GM10847 (cell line): ENCODE measurements at regions not wholly inside any gene's neighbourhood (a gene's known extent, or its start where the extent isn't known, plus 50 kb on each side); places are given as distances from the start of the nearest gene placed in this dataset.

ENCODE experiments used
- POLR2A ChIP-seq: IDR thresholded peaks from 2 replicates; pipeline ENCODE4 v1.6.1; 2011; ENCODE audit not compliant: insufficient read length; ENCODE audit errors: extremely low read depth

DNA sequence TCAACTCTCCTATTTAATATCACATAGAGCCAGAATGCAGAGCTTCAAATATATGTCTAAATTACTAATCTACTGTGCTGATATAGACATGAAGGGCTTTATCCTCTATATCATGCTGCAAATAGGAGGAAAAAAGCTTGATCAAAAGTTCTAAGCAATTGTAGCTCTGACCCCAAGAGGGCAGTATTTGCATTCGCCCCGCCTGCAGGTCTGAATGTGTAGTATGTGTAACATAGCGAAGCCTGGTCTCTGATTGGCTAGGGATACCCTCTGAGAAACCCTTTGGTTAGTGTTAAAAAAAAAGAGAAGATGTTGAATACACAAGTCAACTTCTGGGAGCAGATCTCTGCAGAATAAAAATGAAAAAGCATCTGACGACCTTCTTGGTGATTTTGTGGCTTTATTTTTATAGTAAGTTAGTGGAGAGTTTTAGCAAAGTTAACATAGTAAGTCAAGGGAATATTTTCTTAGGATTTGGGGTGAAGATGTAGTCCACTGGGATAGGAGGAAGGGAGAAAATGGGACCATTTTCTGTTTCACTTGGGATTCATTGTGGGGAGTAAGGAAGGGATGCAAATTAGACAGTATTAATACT lies 151.6 kb upstream of the OR4E1 start:
- TF ChIP-seq POLR2A: no peak

DNA sequence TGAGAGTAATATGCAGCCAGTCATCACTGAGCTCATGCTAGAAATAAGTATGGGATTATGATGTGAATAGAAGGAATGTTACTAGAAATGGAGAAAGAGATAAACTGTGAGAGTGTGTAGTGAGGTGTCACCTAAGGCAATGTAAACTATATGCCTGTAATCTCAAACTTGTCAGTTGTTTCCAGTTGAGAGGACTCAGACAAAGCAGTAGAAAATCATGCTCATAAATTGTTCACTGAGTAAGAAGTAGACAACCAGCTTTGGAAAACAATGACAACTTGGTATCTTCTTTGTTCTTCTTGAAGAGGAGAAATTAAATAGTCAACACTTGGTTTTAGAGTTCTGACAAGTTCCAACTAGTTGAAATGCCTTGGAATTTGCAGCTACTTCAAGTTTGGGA lies 148.5 kb upstream of the OR4E1 start:
- no peak for TF ChIP-seq POLR2A

DNA sequence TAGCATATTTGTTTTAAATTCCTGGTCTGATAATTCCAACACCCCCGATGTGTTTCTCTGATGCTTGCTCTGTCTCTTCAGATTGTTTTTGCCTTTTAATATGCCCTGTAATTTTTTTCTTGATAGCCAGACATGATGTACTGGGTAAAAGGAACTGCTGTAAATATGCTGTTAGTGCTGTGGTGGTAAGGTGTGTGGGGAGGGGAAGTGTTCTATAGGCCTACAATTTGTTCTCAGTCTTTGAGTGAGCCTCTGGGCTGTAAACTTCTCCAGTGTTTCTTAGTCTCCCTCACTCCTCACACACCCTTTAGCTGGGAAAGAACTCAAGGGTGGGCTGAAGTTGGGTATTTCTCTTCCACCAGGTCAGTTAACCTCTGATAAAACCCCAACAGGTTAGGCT lies 147.0 kb upstream of the OR4E1 start:
- no peak for TF ChIP-seq POLR2A

DNA sequence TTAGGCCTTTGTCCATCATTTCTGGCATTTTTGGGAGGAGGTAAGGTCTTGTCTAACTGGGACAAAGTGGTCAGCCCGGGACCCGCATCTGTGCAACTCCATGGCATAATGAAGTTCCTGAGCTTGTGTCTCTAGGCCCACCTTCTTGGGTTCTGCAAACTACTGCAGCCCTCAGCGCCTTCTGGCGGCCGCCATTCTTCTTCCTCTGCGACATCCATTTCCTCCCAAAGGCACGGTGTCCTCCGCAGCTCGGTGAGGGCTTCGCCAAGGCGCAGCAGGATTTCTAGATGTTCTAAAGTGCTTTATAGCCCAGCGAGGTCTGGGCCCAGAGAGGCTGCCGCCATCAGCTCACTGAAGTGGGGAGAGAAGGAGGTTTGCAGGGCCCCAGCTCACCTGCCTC lies 134.4 kb upstream of the OR4E1 start:
- no peak for TF ChIP-seq POLR2A

DNA sequence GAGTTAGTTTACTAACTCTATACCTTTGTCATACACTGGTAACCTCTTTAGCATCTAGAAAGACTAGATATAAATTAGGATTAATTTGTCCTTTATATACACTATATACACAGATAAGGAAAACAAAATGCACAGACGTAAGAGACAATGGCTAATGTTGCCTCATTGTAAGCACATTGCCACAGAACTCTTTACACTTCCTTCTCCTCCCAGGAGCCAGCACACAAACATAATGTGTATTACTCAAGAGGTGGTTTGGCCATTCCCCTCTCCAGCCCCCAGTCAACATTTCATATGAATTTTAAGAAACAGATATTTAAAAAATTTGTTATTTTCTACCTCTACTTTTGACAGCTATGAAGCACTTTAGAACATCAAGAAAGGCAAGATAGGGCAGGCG lies 131.4 kb upstream of the OR4E1 start:
- no peak for TF ChIP-seq POLR2A

DNA sequence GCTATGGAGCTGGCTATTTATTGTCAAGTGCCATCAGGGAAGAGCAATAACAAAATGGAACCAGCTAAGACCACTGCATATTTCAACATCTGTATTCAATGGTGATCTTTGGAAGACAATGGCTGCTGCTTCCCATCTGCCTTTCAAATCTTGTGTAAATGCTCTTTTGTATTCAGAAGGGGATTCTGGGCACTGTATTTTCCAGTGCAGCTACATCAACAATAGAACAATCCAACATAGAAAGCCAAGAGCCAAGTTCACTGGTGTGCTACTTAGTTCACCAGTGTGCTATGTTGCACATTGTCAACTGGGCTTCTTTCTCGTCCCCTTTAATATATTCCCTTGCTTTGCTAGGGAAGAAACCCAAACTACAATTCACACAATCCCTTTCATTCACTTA lies 128.8 kb upstream of the OR4E1 start:
- no peak for TF ChIP-seq POLR2A

DNA sequence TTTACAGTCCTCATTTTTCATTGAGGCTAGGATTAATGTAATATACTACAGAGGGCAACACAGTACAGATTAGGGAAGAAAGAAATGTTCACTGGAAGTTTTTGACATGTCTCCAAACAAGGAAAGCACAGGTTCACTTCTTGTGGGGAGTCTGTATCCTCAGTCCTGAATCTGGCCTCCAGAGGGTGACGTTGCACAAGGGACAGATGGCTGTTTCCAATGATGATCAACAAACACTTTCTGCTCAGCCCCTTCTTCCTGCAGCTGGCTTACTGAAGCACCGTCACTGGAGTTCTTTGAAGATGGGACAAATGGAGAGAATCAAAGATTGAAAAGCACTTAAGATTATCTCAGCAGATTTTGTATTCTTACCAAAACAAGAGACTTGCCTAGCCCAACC lies 123.3 kb upstream of the OR4E1 start:
- no peak for TF ChIP-seq POLR2A

DNA sequence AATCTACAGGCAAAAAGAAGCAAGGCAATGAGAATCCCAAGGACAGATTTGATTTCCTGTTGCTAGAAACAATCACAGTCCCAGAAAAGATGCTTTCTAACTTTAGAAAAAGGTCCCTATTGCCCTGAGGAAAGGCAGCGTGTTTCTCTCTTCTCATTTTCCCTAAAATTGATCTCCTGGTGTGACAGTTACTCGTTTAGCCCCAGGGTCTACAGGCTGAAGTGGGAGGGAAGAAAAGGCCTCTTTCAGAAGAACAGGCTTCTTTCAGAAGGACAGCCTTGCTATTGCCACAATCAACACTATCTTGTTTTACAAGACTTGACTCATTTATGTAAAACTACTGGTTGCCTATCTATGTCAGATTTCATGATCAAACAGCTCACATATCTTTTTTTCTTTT lies 121.8 kb upstream of the OR4E1 start:
- no peak for TF ChIP-seq POLR2A

DNA sequence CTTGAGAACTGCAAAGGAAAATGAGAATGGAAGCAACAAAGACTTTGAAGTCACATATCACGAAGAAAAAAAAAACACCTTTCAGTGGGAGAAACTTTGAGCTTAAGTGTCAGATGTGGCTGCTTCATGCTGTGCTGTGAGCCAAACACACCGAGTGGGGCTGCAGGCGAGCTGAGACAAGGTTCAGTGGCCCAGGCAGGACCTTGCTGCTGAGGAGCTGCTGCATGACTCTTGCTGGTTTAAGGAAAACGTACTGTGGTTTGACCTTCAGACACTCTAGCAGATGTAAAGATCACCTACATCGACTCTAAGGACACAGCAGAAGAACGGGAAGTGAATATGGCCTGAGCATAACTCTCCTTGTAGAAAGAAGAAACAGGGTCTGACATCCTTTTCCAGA lies 118.1 kb upstream of the OR4E1 start:
- TF ChIP-seq POLR2A: no peak

DNA sequence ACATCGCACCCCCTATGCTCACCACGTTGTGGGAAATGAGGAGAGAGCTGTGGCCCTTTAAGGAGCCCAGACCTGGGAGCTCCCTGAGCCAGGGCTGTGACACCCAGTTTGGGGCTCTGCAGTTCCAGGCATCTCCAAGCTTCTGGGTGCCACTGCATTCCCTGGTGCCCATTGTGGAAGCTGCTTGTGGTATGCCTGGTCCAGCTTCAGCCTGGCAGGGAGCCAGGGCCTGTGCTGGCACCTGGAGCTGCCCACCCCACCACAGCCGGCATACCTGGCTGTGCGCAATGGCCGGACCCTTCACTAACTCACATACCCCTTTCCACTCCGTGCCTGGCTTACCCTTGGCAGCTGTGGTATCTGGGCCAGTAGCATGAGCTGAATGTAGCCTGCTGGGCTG lies 107.9 kb upstream of the OR4E1 start:
- no peak for TF ChIP-seq POLR2A

DNA sequence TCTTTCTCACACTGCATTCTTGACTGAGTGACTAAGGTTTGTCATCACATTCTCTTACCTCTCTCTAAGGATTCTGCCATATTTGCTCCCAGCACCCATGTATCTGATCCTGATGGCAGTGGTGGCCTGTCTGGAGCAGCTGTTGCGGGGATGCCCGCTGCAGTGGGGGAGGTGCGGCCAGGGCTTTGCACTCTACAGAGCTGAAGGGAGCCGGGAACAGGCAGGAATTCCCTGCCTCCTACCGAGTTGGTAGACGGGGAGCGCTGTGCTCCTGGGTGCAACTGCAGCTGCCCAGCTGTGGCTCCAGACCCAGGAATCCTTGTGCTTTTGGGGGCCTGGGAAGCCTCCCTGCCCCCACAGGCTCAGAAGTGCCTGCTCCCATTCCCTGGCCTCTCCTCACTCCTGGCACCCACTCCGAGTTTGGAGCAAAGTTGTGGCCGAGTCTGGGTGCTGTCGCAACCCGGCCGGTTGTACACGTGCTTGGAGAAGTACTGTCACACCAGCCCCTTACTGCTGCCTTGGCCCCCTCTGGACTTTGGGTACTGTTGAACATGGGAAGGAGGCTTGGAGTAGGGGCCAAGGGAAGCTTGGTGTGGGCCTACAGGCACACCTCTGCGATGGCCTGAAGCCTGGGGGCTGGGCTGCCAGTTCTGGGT lies 106.9 kb upstream of the OR4E1 start:
- no peak for TF ChIP-seq POLR2A

DNA sequence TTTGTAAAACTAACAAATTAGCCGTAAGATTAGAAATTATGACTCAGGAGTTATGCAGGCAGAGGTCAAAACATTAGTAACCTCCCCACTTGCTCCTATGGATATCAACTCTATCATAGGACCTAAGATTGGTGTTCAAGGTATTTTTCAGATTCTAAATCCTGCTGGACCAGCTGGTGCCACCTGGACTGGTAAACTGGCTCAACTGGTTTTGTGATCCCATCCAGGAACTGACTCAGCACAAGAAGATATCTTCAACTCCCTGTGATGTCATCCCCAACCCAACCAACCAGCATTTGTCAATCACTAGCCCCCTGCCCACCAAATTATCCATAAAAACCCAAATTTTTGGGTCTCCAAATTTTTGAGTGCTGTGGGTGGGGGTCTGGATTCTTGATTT lies 98.1 kb upstream of the OR4E1 start:
- no peak for TF ChIP-seq POLR2A

DNA sequence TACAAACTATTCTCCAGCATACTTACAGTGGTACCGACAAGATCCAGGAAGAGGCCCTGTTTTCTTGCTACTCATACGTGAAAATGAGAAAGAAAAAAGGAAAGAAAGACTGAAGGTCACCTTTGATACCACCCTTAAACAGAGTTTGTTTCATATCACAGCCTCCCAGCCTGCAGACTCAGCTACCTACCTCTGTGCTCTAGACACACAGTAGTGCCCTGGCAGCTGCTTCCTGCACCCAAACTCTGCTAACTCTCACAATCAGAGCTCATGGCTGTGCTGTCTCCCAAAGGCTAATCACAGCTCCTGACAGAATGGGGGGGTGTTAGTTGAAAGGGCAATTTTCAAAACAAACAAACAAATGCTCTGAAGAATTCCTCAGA lies 95.2 kb upstream of the OR4E1 start:
- no peak for TF ChIP-seq POLR2A

DNA sequence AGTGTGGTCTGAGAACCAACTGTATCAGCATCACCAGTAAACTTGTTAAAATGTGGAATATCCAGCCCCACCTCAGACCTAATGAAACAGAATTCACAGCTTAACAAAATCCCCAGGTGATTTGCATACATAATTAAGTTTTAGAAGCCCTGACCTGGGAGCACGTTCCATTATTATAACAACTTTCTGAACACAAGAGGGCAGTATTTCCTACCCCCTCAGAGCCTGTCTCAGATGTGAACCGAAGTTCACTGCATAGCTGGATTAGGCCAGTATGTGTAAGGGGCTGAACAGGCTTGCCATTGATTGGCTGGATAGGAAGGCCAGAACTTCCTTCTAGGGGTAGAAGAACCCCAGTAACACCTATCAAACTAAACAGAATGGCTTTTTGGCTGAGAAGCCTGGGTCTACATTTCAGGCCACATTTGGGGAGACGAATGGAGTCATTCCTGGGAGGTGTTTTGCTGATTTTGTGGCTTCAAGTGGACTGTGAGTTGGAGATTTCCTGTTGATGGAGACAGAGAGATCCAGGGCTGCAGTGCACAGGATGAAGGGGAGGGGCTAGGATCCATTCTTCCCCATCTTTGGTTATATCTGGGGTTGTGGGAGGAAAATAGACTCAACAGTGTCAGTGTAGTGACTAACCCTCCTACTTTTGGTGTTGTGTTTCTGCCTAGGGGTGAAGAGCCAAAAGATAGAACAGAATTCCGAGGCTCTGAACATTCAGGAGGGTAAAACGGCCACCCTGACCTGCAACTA lies 94.7 kb upstream of the OR4E1 start:
- TF ChIP-seq POLR2A: no peak

DNA sequence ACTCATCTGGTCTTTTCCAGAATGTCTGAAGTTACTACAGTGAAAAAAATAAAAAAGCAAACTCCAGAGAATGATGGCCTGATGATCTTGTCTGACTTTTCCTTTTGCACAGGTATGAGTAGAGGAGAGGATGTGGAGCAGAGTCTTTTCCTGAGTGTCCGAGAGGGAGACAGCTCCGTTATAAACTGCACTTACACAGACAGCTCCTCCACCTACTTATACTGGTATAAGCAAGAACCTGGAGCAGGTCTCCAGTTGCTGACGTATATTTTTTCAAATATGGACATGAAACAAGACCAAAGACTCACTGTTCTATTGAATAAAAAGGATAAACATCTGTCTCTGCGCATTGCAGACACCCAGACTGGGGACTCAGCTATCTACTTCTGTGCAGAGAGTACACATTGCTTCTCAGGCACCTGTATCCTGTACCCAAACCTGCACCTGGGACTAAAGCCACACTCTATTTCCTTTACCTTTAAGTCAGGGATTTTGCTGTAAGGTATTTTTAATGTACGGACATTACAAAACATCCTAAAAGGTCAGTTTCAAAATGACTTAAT lies 75.8 kb upstream of the OR4E1 start:
- TF ChIP-seq POLR2A: no peak

DNA sequence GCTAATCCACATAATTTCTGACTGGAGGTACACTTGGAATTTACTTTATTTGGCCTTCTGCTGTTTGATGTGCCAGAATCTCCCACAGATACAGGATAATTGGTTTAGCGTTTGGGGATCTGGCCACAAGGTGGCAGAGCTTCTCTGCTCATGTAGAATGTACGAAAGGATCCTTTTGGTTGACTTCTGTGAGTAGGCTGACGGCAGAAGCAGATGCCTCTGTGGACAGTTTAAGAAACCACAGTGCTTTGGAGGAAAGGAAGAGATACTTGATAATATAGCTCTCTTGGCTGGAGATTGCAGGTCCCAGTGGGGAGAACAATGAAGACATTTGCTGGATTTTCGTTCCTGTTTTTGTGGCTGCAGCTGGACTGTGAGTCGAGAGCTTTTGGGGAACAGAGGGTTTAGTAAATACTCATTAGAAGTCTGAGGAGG lies 75.3 kb upstream of the OR4E1 start:
- no peak for TF ChIP-seq POLR2A
